Esophagus squamous epithelium (tissue), 5 donors: ENCODE measurements at regions not wholly inside any gene's neighbourhood (a gene's known extent, or its start where the extent isn't known, plus 50 kb on each side); places are given as distances from the start of the nearest gene placed in this dataset.

ENCODE experiments used
- DNase-seq: peaks from one replicate; lab custom pipeline; 2025; lab: John Stamatoyannopoulos, UW
- H3K27ac ChIP-seq, 4 donors: fragments of 200-600 bp; sonication (generic); one replicate each; pipeline ENCODE4 v1.5.1; 2016 to 2019; ENCODE audit warnings: mild to moderate bottlenecking in 1 of 4
- H3K27me3 ChIP-seq, 4 donors: fragments of 200-600 bp; sonication (generic); 1 replicate in 3 of 4; 2 replicates in 1 of 4; pipeline versions ENCODE4 v1.5.1 to v1.6.0; 2017 to 2021; ENCODE audit warnings: antibody characterized with exemption in 1 of 4
- H3K36me3 ChIP-seq, 3 donors: fragments of 200-600 bp; sonication (generic); one replicate each; pipeline ENCODE4 v1.5.1; 2016 to 2019
- H3K4me1 ChIP-seq, 3 donors: fragments of 200-600 bp; sonication (generic); one replicate each; pipeline ENCODE4 v1.5.1; 2017 to 2019
- H3K4me3 ChIP-seq, 4 donors: fragments of 200-600 bp; sonication (generic); 1 replicate in 3 of 4; 2 replicates in 1 of 4; pipeline ENCODE4 v1.5.1; 2016 to 2019; ENCODE audit warnings: mild to moderate bottlenecking in 2 of 4, moderate library complexity in 1 of 4
- H3K9me3 ChIP-seq, 3 donors: fragments of 200-600 bp; sonication (generic); one replicate each; pipeline ENCODE4 v1.5.1; 2016 to 2019
- CTCF ChIP-seq, 6 experiments: fragments of 450-650 bp in 4 of 6; fragments of 200-600 bp in 2 of 6; sonication (generic) in 2 of 6; IDR thresholded peaks; one replicate each; pipeline ENCODE4 v1.5.1; 2016 to 2019; ENCODE audit warnings: antibody characterized with exemption in 6 of 6, mild to moderate bottlenecking in 4 of 6, moderate library complexity in 4 of 6
- POLR2A ChIP-seq, 4 donors: fragments of 450-650 bp; IDR thresholded peaks; one replicate each; pipeline ENCODE4 v1.6.1; 2017; ENCODE audit warnings: antibody characterized with exemption in 4 of 4, mild to moderate bottlenecking in 4 of 4, moderate library complexity in 3 of 4
- WGBS, 2 donors: methylation state at CpG; one replicate each; pipeline ENCODE4 v1.1.5; 2018; 5-methylcytosine and 5-hydroxymethylcytosine counted together
- intact Hi-C: fragments of 100-400 bp; cut with DNase I; formaldehyde crosslinking; loops from one replicate; pipeline ENCODE4 v1.15.0; 2022
- donor health status: DM: yes; HTN: yes; CAD: no.

DNA sequence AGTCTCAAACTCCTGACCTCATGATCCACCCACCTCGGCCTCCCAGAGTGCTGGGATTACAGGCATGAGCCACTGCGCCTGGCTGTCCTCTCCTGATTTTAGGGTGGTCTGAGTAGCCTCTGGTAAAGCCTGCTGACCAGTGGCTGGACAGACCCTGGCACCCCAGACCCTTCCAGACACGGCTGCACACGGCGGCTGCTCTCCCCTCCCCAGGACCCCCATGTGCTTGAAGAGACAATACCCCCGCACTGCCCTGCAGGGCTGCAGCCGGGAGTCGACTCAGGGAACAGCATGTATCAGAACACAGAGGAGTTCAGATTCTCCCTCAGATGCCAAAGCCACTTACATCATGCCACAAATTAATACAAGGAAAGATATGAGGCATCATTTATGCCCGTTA, 58.3 kb upstream of the CFAP46 start:
- Histone ChIP-seq H3K27me3 (peaks cover 0 to 59% (median 0%) of the 10 kb centered on the region in 4 donors), H3K9me3 (no peaks in the 10 kb centered on the region), H3K4me1 (no peaks in the 10 kb centered on the region), H3K4me3 (no peak overlapping the region), H3K36me3 (no peaks in the 10 kb centered on the region), H3K27ac (no peak overlapping the region)
- DNase-seq: no peak
- WGBS, 2 donors: 56 to 74% methylated on average over 2 to 5 of the region's 9 CpGs
- intact Hi-C loops: no loop called here
- no peak for TF ChIP-seq POLR2A (IDR thresholded peaks at IDR 0.05)
- TF ChIP-seq CTCF (IDR thresholded peaks at IDR 0.05): no peak

GRCh38 chr10:132997517-132998265, 55.3 kb upstream of the CFAP46 start:
- Histone ChIP-seq H3K9me3 (no peaks in the 10 kb centered on the region), H3K27ac (no peak overlapping the region), H3K4me3 (no peak overlapping the region), H3K4me1 (peaks cover 0 to 7% (median 0%) of the 10 kb centered on the region in 3 donors), H3K36me3 (no peaks in the 10 kb centered on the region), H3K27me3 (peaks cover 0 to 77% (median 0%) of the 10 kb centered on the region in 4 donors)
- intact Hi-C loops: no loop called here
- no peak for DNase-seq
- no peak for TF ChIP-seq CTCF (IDR thresholded peaks at IDR 0.05)
- TF ChIP-seq POLR2A (IDR thresholded peaks at IDR 0.05): no peak
- WGBS, 2 donors: 68 to 77% methylated on average over 14 to 18 of the region's 22 CpGs

- Histone ChIP-seq H3K27ac (no peak overlapping the region), H3K4me3 (no peak overlapping the region), H3K27me3 (peaks cover 0 to 77% (median 0%) of the 10 kb centered on the region in 4 donors), H3K9me3 (no peaks in the 10 kb centered on the region), H3K36me3 (no peaks in the 10 kb centered on the region), H3K4me1 (peaks cover 0 to 7% (median 0%) of the 10 kb centered on the region in 3 donors)
- TF ChIP-seq CTCF (IDR thresholded peaks at IDR 0.05): no peak
- no peak for TF ChIP-seq POLR2A (IDR thresholded peaks at IDR 0.05)
- intact Hi-C loops: no loop called here
- no peak for DNase-seq
- WGBS, 2 donors: 67 to 76% methylated on average over 20 to 23 of the region's 27 CpGs
These were observed 54.4 kb upstream of the CFAP46 start for GRCh38 chr10:132996603-132997343.

- H3K9me3 ChIP-seq: no peaks in the 10 kb centered on the region
- no peak for DNase-seq
- H3K36me3 ChIP-seq: no peaks in the 10 kb centered on the region
- intact Hi-C loops: no loop called here
- H3K4me3 ChIP-seq: no peak overlapping the region
- TF ChIP-seq POLR2A (IDR thresholded peaks at IDR 0.05): no peak
- WGBS, 2 donors: 79 to 83% methylated on average over 7 to 13 of the region's 29 CpGs
- no peak overlapping the region for H3K27ac ChIP-seq
- peaks cover 0 to 77% (median 0%) of the 10 kb centered on the region in 4 donors for H3K27me3 ChIP-seq
- peaks cover 0 to 7% (median 0%) of the 10 kb centered on the region in 3 donors for H3K4me1 ChIP-seq
These were observed 53.7 kb upstream of the CFAP46 start for GRCh38 chr10:132995909-132996602.

- Histone ChIP-seq H3K27ac (no peak overlapping the region), H3K36me3 (no peaks in the 10 kb centered on the region), H3K27me3 (peaks cover 0 to 72% (median 0%) of the 10 kb centered on the region in 4 donors), H3K4me3 (peak overlapping the region in 3 of 4 donors; percentile 15 to 58 (median 30)), H3K9me3 (no peaks in the 10 kb centered on the region), H3K4me1 (peaks cover 0 to 7% (median 0%) of the 10 kb centered on the region in 3 donors)
- intact Hi-C loops: no loop called here
- 80% methylated on average over 2 of the region's 15 CpGs; no CpG with 5 or more reads in 1 of the 2 donors for WGBS, 2 donors
- TF ChIP-seq CTCF (IDR thresholded peaks at IDR 0.05): no peak
- TF ChIP-seq POLR2A (IDR thresholded peaks at IDR 0.05): no peak
- DNase-seq: no peak
These were observed 52.4 kb upstream of the CFAP46 start for GRCh38 chr10:132994811-132995210.
